Cardiac muscle cell (in vitro differentiated cells and primary cell): ENCODE measurements at regions not wholly inside any gene's neighbourhood (a gene's known extent, or its start where the extent isn't known, plus 50 kb on each side); places are given as distances from the start of the nearest gene placed in this dataset.

Experiments
- DNase-seq, 2 donors: peaks; one replicate each; pipeline versions ENCODE4 v3.0.0 to v3.0.0-alpha.2; 2010 to 2017; ENCODE audit warnings: low read depth in 1 of 2, low spot score in 1 of 2
- H3K27ac ChIP-seq: fragments of 200-600 bp; sonication (generic); 2 replicates; pipeline ENCODE4 v1.5.1; 2016
- H3K27me3 ChIP-seq: fragments of 200-600 bp; sonication (generic); 2 replicates; pipeline ENCODE4 v1.6.0; 2016; ENCODE audit warnings: control low read depth
- H3K36me3 ChIP-seq: fragments of 200-600 bp; sonication (generic); 2 replicates; pipeline ENCODE4 v1.5.1; 2016; ENCODE audit warnings: control low read depth
- H3K4me1 ChIP-seq: fragments of 200-600 bp; sonication (generic); 2 replicates; pipeline ENCODE4 v1.8.1; 2017; ENCODE audit warnings: low read depth, mild to moderate bottlenecking, mixed run types
- H3K4me3 ChIP-seq: fragments of 200-600 bp; sonication (generic); 2 replicates; pipeline ENCODE4 v1.5.1; 2016; ENCODE audit warnings: mild to moderate bottlenecking
- H3K9me3 ChIP-seq: fragments of 200-600 bp; sonication (generic); 2 replicates; pipeline ENCODE4 v1.5.1; 2017; ENCODE audit warnings: low read depth, mild to moderate bottlenecking, control low read depth
- TF ChIP-seq, protein P1 (sequence below): IDR thresholded peaks from 2 replicates; pipeline ENCODE4 v1.5.1; 2012; ENCODE audit warnings: low read depth, mild to moderate bottlenecking, low read length

GRCh38 chr10:44171765-44172164, 213.1 kb downstream of the CXCL12 start:
- no peaks in the 10 kb centered on the region for H3K36me3 ChIP-seq
- peaks cover 33% of the 10 kb centered on the region for H3K4me1 ChIP-seq

GRCh38 chr10:44168478-44168877, 216.4 kb downstream of the CXCL12 start:
- TF ChIP-seq, protein P1, sequence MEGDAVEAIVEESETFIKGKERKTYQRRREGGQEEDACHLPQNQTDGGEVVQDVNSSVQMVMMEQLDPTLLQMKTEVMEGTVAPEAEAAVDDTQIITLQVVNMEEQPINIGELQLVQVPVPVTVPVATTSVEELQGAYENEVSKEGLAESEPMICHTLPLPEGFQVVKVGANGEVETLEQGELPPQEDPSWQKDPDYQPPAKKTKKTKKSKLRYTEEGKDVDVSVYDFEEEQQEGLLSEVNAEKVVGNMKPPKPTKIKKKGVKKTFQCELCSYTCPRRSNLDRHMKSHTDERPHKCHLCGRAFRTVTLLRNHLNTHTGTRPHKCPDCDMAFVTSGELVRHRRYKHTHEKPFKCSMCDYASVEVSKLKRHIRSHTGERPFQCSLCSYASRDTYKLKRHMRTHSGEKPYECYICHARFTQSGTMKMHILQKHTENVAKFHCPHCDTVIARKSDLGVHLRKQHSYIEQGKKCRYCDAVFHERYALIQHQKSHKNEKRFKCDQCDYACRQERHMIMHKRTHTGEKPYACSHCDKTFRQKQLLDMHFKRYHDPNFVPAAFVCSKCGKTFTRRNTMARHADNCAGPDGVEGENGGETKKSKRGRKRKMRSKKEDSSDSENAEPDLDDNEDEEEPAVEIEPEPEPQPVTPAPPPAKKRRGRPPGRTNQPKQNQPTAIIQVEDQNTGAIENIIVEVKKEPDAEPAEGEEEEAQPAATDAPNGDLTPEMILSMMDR = no peak
- no peak overlapping the region for H3K27ac ChIP-seq
- peak in 1 of 2 donors; percentile 24 for DNase-seq

More at GRCh38 chr10:44171765-44172164, 213.1 kb downstream of the CXCL12 start:
- H3K27me3 ChIP-seq = no peaks in the 10 kb centered on the region
- no peak overlapping the region for H3K27ac ChIP-seq
- TF ChIP-seq, protein P1 = no peak
- H3K4me3 ChIP-seq = no peak overlapping the region
- no peaks in the 10 kb centered on the region for H3K9me3 ChIP-seq
- no peak for DNase-seq

DNA sequence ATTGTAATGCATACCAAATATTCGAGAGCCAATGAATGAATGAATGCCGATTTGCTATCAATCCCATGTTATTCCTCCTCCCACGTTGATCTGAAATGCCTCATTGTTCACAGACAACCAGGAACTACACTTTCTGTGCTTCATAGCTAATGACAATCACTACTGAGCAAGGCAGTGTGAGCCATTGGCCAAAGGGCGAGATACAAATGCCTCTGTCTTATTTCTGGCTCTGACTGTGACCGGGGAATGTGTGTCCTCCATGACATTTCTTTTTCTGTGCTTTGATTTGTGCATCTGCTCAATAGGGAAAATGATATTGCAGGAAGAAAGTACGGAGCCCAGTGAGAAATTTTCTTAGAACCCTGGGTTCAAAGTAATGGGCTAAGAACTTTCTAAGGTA, 217.1 kb downstream of the CXCL12 start:
- no peak for DNase-seq
- Histone ChIP-seq H3K27ac (no peak overlapping the region), H3K4me1 (peaks cover 22% of the 10 kb centered on the region), H3K36me3 (no peaks in the 10 kb centered on the region), H3K9me3 (no peaks in the 10 kb centered on the region), H3K27me3 (no peaks in the 10 kb centered on the region), H3K4me3 (no peak overlapping the region)
- TF ChIP-seq, protein P1 = no peak

More at GRCh38 chr10:44168478-44168877, 216.4 kb downstream of the CXCL12 start:
- Histone ChIP-seq H3K4me1 (peaks cover 30% of the 10 kb centered on the region), H3K27me3 (no peaks in the 10 kb centered on the region), H3K4me3 (no peak overlapping the region), H3K36me3 (no peaks in the 10 kb centered on the region), H3K9me3 (no peaks in the 10 kb centered on the region)

DNA sequence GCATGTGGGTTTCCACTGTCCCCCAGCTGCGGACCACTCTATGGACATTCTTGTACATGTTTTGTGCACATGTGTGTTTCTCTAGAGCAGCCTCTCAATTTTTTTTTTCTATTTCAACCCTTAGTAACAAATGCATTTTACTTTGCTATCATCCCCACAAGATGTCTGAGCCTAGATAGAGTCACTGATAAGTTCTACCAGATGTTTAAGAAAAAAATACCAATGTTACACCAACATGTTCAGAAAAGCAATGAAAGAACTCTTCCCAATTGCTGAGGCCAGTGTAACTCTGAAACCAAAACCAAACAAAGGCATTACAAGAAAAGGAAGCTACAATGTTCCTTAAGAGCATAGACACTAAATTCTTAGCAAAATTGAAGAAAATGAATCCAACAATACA, 218.5 kb downstream of the CXCL12 start:
- TF ChIP-seq, protein P1 = no peak
- Histone ChIP-seq H3K27ac (no peak overlapping the region), H3K36me3 (no peaks in the 10 kb centered on the region), H3K9me3 (no peaks in the 10 kb centered on the region), H3K4me3 (no peak overlapping the region), H3K4me1 (peaks cover 20% of the 10 kb centered on the region), H3K27me3 (no peaks in the 10 kb centered on the region)
- DNase-seq = no peak

GRCh38 chr10:44164251-44164956, 220.5 kb downstream of the CXCL12 start:
- peak in 1 of 2 donors; percentile 65 for DNase-seq
- no peaks in the 10 kb centered on the region for H3K36me3 ChIP-seq
- no peak overlapping the region for H3K4me3 ChIP-seq
- TF ChIP-seq, protein P1 = no peak
- peaks cover 14% of the 10 kb centered on the region for H3K4me1 ChIP-seq
- no peaks in the 10 kb centered on the region for H3K27me3 ChIP-seq
- H3K27ac ChIP-seq = peak overlapping the region; percentile 47
- no peaks in the 10 kb centered on the region for H3K9me3 ChIP-seq
